ENCODE measurements at regions not wholly inside any gene's neighbourhood (a gene's known extent, or its start where the extent isn't known, plus 50 kb on each side); places are given as distances from the start of the nearest gene placed in this dataset.

DNA sequence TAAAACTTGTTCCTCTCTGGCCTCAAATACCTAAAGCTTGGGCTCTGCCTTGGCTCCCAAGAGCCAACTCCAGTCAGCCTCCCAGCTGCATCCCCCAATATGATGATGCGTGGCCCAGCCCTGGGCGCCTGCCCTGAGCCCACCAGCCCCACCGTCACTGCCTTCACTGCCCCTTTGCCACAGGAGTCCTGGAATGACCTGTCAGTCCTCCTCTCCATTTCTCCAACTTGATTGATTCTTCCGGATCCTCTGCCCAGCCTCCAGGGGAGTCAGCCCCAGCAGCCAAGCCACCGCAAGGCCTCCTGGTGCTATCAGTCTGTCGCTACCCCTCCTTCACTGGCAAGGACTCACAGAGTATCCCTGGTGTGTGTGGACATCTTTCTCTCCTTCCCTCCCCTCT lies 96.7 kb upstream of the PMEPA1 start:
- Mint-ChIP-seq H3K4me1 (no peaks in the 10 kb centered on the region), H3K27ac (no peak overlapping the region), H3K36me3 (no peaks in the 10 kb centered on the region), H3K27me3 (ENCODE audit: low read depth in 3 of 3) (peaks cover 0 to 4% (median 4%) of the 10 kb centered on the region in 3 donors), H3K9me3 (no peaks in the 10 kb centered on the region), H3K4me3 (no peak overlapping the region)
- DNase-seq: no peak

GRCh38 chr20:57805747-57806146 lies 95.9 kb upstream of the PMEPA1 start:
- Mint-ChIP-seq H3K36me3 (no peaks in the 10 kb centered on the region), H3K4me1 (no peaks in the 10 kb centered on the region), H3K9me3 (no peaks in the 10 kb centered on the region), H3K4me3 (no peak overlapping the region), H3K27me3 (ENCODE audit: low read depth in 3 of 3) (peaks cover 0 to 4% (median 3%) of the 10 kb centered on the region in 3 donors), H3K27ac (no peak overlapping the region)
- DNase-seq: no peak

GRCh38 chr20:57804470-57805250 lies 94.8 kb upstream of the PMEPA1 start:
- Mint-ChIP-seq H3K9me3 (no peaks in the 10 kb centered on the region), H3K36me3 (no peaks in the 10 kb centered on the region), H3K27me3 (ENCODE audit: low read depth in 3 of 3) (peaks cover 0 to 2% (median 2%) of the 10 kb centered on the region in 3 donors), H3K4me1 (no peaks in the 10 kb centered on the region), H3K4me3 (no peak overlapping the region), H3K27ac (no peak overlapping the region)
- DNase-seq: no peak

DNA sequence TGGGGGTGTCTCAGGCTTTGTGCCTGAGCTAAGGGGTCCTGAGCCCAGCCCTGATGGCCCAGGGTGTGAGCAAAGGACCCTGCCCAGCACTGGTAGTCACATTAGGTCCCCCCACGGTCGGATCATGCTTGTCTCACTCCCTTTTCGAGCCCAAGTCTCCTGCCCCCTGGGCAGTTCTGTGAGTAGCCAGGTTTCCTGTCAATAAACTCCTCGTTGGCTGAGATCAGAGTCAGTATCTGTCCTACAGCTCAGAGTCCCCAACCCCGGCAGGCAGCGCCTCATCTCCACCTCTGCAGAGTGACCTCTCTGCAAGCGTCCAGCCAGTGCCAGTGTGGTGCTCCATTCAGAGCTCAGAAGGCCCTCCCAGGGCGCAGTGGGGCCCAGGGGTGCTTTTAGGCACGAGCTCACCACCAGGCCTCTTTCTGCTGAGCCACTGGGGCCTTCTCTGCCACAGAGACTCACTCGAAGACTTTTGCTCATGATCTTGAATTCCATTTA lies 93.7 kb upstream of the PMEPA1 start:
- Mint-ChIP-seq H3K9me3 (no peaks in the 10 kb centered on the region), H3K27me3 (ENCODE audit: low read depth in 3 of 3) (peaks cover 0 to 2% (median 2%) of the 10 kb centered on the region in 3 donors), H3K27ac (no peak overlapping the region), H3K4me1 (no peaks in the 10 kb centered on the region), H3K36me3 (no peaks in the 10 kb centered on the region), H3K4me3 (no peak overlapping the region)
- DNase-seq: no peak

- Mint-ChIP-seq H3K9me3 (no peaks in the 10 kb centered on the region), H3K4me1 (no peaks in the 10 kb centered on the region)
Observed at GRCh38 chr20:57802765-57803507, 93.1 kb upstream of the PMEPA1 start.

GRCh38 chr20:57801581-57801980 lies 91.8 kb upstream of the PMEPA1 start:
- Mint-ChIP-seq H3K9me3 (no peaks in the 10 kb centered on the region), H3K27ac (no peak overlapping the region), H3K27me3 (ENCODE audit: low read depth in 3 of 3) (peaks cover 0 to 2% (median 2%) of the 10 kb centered on the region in 3 donors), H3K4me3 (no peak overlapping the region), H3K4me1 (no peaks in the 10 kb centered on the region), H3K36me3 (no peaks in the 10 kb centered on the region)
- DNase-seq: no peak

More at GRCh38 chr20:57802765-57803507, 93.1 kb upstream of the PMEPA1 start:
- DNase-seq: no peak
- no peak overlapping the region for H3K27ac Mint-ChIP-seq
- H3K27me3 Mint-ChIP-seq (ENCODE audit: low read depth in 3 of 3): peaks cover 0 to 2% (median 2%) of the 10 kb centered on the region in 3 donors
- H3K36me3 Mint-ChIP-seq: no peaks in the 10 kb centered on the region
- no peak overlapping the region for H3K4me3 Mint-ChIP-seq

DNA sequence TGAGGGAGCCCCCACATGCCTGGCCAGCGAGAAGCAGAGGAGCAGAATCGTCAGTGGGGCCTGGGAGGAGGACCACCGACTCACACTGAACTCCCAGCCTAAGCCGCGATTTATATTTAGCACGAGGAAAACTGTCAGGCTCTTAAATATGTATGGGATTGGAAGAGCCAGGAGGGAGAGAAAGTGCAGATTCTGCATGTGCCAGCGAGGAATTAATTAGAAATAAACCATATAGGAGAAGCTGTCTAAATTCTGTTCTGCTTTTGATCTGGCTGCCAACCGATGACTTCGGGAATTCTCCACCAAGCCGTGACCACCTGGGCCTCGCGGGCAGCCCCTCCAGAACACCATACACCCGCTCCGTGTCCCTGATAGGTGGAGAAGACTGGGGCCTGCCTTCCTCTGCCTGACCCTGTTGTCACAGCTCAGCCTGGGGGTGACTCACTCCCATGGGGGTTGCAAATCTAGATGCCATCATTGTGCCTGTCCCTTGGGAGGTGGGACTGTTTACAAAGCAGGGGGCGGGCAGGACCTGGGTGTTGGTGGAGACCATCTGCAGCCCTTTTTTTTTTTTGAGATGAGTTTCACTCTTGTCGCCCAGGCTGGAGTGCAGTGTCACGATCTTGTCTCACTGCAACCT lies 91.1 kb upstream of the PMEPA1 start:
- Mint-ChIP-seq H3K27ac (no peak overlapping the region), H3K4me1 (no peaks in the 10 kb centered on the region), H3K27me3 (ENCODE audit: low read depth in 3 of 3) (peaks cover 0 to 2% (median 2%) of the 10 kb centered on the region in 3 donors), H3K9me3 (no peaks in the 10 kb centered on the region), H3K36me3 (no peaks in the 10 kb centered on the region), H3K4me3 (no peak overlapping the region)
- no peak for DNase-seq

DNA sequence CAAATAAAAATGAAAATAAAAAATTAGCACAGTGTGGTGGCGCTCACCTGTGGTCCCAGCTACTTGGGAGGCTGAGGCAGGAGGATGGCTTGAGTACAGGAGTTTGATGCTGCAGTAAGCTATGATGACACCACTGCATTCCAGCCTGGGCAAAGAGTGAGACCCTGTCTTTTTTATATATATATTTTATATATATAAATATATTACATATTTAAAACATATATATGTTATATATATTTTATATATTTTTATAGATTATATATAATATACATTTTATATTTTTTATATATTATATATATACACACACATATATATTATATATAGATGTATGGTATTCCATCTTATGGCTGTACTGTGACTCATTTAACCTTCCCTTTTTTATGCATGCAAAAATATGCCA lies 87.6 kb upstream of the PMEPA1 start:
- Mint-ChIP-seq H3K27me3 (ENCODE audit: low read depth in 3 of 3) (peaks cover 0 to 1% (median 0%) of the 10 kb centered on the region in 3 donors), H3K9me3 (no peaks in the 10 kb centered on the region)

GRCh38 chr20:57795977-57796560 lies 86.3 kb upstream of the PMEPA1 start:
- Mint-ChIP-seq H3K27me3 (ENCODE audit: low read depth in 3 of 3) (no peaks in the 10 kb centered on the region), H3K27ac (no peak overlapping the region), H3K4me3 (no peak overlapping the region)

More for the DNA sequence above, 87.6 kb upstream of the PMEPA1 start:
- no peak overlapping the region for H3K4me3 Mint-ChIP-seq
- no peak for DNase-seq
- H3K36me3 Mint-ChIP-seq: no peaks in the 10 kb centered on the region
- H3K4me1 Mint-ChIP-seq: no peaks in the 10 kb centered on the region
- H3K27ac Mint-ChIP-seq: no peak overlapping the region

GRCh38 chr20:57795342-57795697 lies 85.5 kb upstream of the PMEPA1 start:
- no peak overlapping the region for H3K27ac Mint-ChIP-seq
- no peaks in the 10 kb centered on the region for H3K27me3 Mint-ChIP-seq (ENCODE audit: low read depth in 3 of 3)
- H3K36me3 Mint-ChIP-seq: no peaks in the 10 kb centered on the region
- DNase-seq: no peak
- no peaks in the 10 kb centered on the region for H3K4me1 Mint-ChIP-seq
- no peaks in the 10 kb centered on the region for H3K9me3 Mint-ChIP-seq
- no peak overlapping the region for H3K4me3 Mint-ChIP-seq

More at GRCh38 chr20:57795977-57796560, 86.3 kb upstream of the PMEPA1 start:
- no peaks in the 10 kb centered on the region for H3K4me1 Mint-ChIP-seq
- H3K9me3 Mint-ChIP-seq: no peaks in the 10 kb centered on the region
- DNase-seq: no peak
- no peaks in the 10 kb centered on the region for H3K36me3 Mint-ChIP-seq

- Mint-ChIP-seq H3K27me3 (ENCODE audit: low read depth in 3 of 3) (no peaks in the 10 kb centered on the region), H3K4me1 (no peaks in the 10 kb centered on the region), H3K9me3 (no peaks in the 10 kb centered on the region), H3K27ac (no peak overlapping the region), H3K36me3 (no peaks in the 10 kb centered on the region), H3K4me3 (no peak overlapping the region)
- DNase-seq: no peak
Observed at GRCh38 chr20:57794600-57795341, 85.0 kb upstream of the PMEPA1 start.

DNA sequence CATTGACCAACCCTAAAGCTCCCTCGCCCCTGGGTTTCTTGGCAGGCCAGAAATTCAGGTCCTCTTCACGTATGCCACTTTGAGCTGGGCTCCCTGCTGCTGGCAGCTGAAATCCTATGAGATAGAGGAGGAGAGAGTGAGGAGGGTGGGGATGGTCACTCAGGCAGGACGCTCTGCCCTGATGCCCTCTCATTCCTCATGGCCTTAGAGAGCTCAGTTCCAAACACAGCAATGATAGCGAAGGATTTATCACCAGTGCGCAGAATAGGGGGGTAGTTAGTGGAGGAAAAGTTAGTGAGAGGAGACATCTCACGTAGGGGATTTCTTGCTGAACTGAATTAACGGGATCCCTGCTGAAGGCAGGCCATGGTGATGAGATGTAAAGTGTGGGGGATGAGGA lies 84.2 kb upstream of the PMEPA1 start:
- H3K27ac Mint-ChIP-seq: no peak overlapping the region
- no peaks in the 10 kb centered on the region for H3K27me3 Mint-ChIP-seq (ENCODE audit: low read depth in 3 of 3)
- no peak for DNase-seq
- H3K4me1 Mint-ChIP-seq: no peaks in the 10 kb centered on the region
- no peaks in the 10 kb centered on the region for H3K36me3 Mint-ChIP-seq
- no peak overlapping the region for H3K4me3 Mint-ChIP-seq
- no peaks in the 10 kb centered on the region for H3K9me3 Mint-ChIP-seq

GRCh38 chr20:57793421-57793820 lies 83.6 kb upstream of the PMEPA1 start:
- H3K27me3 Mint-ChIP-seq (ENCODE audit: low read depth in 3 of 3): no peaks in the 10 kb centered on the region
- H3K27ac Mint-ChIP-seq: no peak overlapping the region
- no peak overlapping the region for H3K4me3 Mint-ChIP-seq
- H3K4me1 Mint-ChIP-seq: no peaks in the 10 kb centered on the region
- no peaks in the 10 kb centered on the region for H3K9me3 Mint-ChIP-seq
- DNase-seq: no peak
- H3K36me3 Mint-ChIP-seq: no peaks in the 10 kb centered on the region
